Lung (tissue), 11 donors: ENCODE measurements at regions not wholly inside any gene's neighbourhood (a gene's known extent, or its start where the extent isn't known, plus 50 kb on each side); places are given as distances from the start of the nearest gene placed in this dataset.
"Not testable (repeated sequence)": the region's sequence is repeated elsewhere in the genome, so short reads cannot be mapped to it uniquely, and the experiment has no call there.

Experiments used
- ATAC-seq: fragments of 200-7000 bp; cut with Tn5 transposase; one replicate; pipeline ENCODE4 v1.9.1; 2020; ENCODE audit warnings: moderate number of reproducible peaks; ENCODE audit not compliant: insufficient read depth, low FRiP score
- DNase-seq, 3 donors: peaks; one replicate each; pipeline ENCODE4 v3.0.0-alpha.2; 2013 to 2017
- H3K27ac ChIP-seq, 2 donors: one replicate each; pipeline ENCODE4 v1.5.1; 2013; ENCODE audit warnings: mild to moderate bottlenecking in 2 of 2, moderate library complexity in 2 of 2, control low read depth in 1 of 2, inconsistent platforms in 1 of 2, low read depth in 1 of 2, low read length in 1 of 2
- H3K27me3 ChIP-seq, 3 donors: one replicate each; pipeline ENCODE4 v1.5.1; 2013; ENCODE audit warnings: low read length in 2 of 3; ENCODE audit not compliant: control insufficient read depth in 3 of 3, insufficient read depth in 3 of 3
- H3K36me3 ChIP-seq, 4 donors: one replicate each; pipeline ENCODE4 v1.5.1; 2013; ENCODE audit warnings: low read length in 4 of 4, mild to moderate bottlenecking in 1 of 4, moderate library complexity in 1 of 4; ENCODE audit not compliant: control insufficient read depth in 4 of 4, insufficient read depth in 4 of 4
- H3K4me1 ChIP-seq, 5 donors: one replicate each; pipeline ENCODE4 v1.5.1; 2013; ENCODE audit warnings: low read length in 5 of 5, mild to moderate bottlenecking in 2 of 5, moderate library complexity in 1 of 5; ENCODE audit not compliant: control insufficient read depth in 5 of 5, insufficient read depth in 5 of 5
- H3K4me3 ChIP-seq: one replicate; pipeline ENCODE4 v1.5.1; 2013; ENCODE audit warnings: mild to moderate bottlenecking, control low read depth, moderate library complexity
- H3K9ac ChIP-seq, 2 donors: one replicate each; pipeline ENCODE4 v1.5.1; 2013; ENCODE audit warnings: low read length in 2 of 2, control low read depth in 1 of 2; ENCODE audit not compliant: insufficient read depth in 1 of 2
- H3K9me3 ChIP-seq, 4 donors: one replicate each; pipeline ENCODE4 v1.5.1; 2013; ENCODE audit warnings: low read length in 3 of 4, mild to moderate bottlenecking in 1 of 4, moderate library complexity in 1 of 4; ENCODE audit not compliant: control insufficient read depth in 4 of 4, insufficient read depth in 3 of 4
- WGBS, 2 donors: extraction: QIAGEN DNeasy Blood & Tissue Kit; methylation state at CpG; one replicate each; pipeline ENCODE4 v1.1.7; 2013; 5-methylcytosine and 5-hydroxymethylcytosine counted together
- TF ChIP-seq, protein P1 (sequence below): IDR thresholded peaks from 2 replicates; pipeline ENCODE4 v1.5.1; 2012; ENCODE audit warnings: mild to moderate bottlenecking; ENCODE audit errors: control extremely low read depth, extremely low read depth
- donor health status: control.
- donor health status: control.
- donor health status: Bipolar disorder and iron deficiency.
- donor health status: healthy.
- donor health status: DM: yes; HTN: yes; CAD: no.

DNA sequence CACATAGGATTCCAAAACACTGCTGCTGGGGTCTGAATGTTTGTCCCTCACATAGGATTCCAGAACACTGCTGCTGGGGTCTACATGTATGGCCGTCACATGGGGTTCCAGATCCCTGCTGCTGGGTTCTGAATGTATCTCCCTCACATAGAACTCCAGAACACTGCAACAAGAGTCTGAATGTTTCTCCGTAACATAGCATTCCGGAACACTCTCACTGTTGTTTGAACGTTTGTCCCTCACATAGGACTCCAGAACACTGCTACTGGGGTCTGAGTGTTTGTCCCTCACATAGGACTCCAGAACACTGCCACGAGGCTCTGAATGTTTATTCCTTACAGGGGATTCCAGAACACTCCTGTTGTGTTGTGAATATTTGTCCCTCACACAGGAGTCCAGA lies 216.8 kb downstream of the FOXD4L6 start:
- no peak for ATAC-seq
- Histone ChIP-seq H3K4me3 (no peak overlapping the region), H3K36me3 (no peaks in the 10 kb centered on the region), H3K27ac (no peak overlapping the region), H3K9ac (no peak overlapping the region), H3K27me3 (no peaks in the 10 kb centered on the region), H3K9me3 (peaks cover 66 to 96% (median 79%) of the 10 kb centered on the region in 4 donors), H3K4me1 (no peaks in the 10 kb centered on the region)
- TF ChIP-seq, protein P1, sequence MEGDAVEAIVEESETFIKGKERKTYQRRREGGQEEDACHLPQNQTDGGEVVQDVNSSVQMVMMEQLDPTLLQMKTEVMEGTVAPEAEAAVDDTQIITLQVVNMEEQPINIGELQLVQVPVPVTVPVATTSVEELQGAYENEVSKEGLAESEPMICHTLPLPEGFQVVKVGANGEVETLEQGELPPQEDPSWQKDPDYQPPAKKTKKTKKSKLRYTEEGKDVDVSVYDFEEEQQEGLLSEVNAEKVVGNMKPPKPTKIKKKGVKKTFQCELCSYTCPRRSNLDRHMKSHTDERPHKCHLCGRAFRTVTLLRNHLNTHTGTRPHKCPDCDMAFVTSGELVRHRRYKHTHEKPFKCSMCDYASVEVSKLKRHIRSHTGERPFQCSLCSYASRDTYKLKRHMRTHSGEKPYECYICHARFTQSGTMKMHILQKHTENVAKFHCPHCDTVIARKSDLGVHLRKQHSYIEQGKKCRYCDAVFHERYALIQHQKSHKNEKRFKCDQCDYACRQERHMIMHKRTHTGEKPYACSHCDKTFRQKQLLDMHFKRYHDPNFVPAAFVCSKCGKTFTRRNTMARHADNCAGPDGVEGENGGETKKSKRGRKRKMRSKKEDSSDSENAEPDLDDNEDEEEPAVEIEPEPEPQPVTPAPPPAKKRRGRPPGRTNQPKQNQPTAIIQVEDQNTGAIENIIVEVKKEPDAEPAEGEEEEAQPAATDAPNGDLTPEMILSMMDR: no peak
- WGBS, 2 donors: 76 to 78% methylated on average over 5 of the region's 5 CpGs
- no peak for DNase-seq

DNA sequence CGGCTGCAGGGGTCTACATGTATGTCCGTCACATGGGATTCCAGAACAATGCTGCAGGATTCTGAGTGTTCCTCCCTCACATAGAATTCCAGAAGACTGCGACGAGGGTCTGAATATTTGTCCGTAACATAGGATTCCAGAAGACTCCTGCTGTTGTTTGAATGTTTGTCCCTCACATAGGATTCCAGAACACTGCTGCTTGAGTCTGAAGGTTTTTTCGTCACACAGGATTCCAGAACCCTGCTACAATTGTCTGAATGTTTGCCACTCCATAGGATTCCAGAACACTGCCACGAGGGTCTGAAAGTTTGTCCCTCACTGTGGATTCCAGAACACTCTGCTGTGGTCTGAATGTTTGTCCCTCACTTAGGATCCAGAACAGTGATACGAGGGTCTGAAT lies 217.5 kb downstream of the FOXD4L6 start:
- ATAC-seq: not testable (repeated sequence)
- peaks cover 65 to 96% (median 77%) of the 10 kb centered on the region in 4 donors for H3K9me3 ChIP-seq
- WGBS, 2 donors: 78 to 87% methylated on average over 8 of the region's 8 CpGs

DNA sequence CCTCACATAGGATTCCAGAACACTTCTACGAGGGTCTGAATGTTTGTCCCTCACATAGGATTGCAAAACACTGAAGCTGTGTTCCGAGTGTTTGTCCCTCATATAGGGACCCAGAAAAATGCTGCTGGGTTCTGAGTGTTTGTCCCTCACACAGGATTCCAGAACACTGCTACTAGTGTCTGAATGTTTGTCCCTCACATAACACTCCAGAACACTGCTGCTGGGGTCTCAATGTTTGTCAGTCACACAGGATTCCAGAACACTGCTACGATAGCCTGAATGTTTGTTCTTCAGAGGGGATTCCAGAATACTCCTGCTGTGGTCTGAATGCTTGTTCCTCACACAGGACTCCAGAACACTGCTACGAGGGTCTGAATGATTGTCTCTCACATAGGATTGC lies 218.7 kb downstream of the FOXD4L6 start:
- Histone ChIP-seq H3K27me3 (no peaks in the 10 kb centered on the region), H3K27ac (no peak overlapping the region), H3K4me1 (no peaks in the 10 kb centered on the region), H3K9me3 (peaks cover 62 to 94% (median 80%) of the 10 kb centered on the region in 4 donors), H3K36me3 (no peaks in the 10 kb centered on the region), H3K4me3 (no peak overlapping the region), H3K9ac (no peak overlapping the region)
- DNase-seq: no peak
- no peak for ATAC-seq
- TF ChIP-seq, protein P1: no peak
- WGBS, 2 donors: 85% methylated on average over 4 of the region's 4 CpGs

More for the DNA sequence above, 217.5 kb downstream of the FOXD4L6 start:
- H3K27me3 ChIP-seq, H3K4me1 ChIP-seq, H3K4me3 ChIP-seq, DNase-seq, H3K36me3 ChIP-seq, H3K27ac ChIP-seq, H3K9ac ChIP-seq: not testable (repeated sequence)

DNA sequence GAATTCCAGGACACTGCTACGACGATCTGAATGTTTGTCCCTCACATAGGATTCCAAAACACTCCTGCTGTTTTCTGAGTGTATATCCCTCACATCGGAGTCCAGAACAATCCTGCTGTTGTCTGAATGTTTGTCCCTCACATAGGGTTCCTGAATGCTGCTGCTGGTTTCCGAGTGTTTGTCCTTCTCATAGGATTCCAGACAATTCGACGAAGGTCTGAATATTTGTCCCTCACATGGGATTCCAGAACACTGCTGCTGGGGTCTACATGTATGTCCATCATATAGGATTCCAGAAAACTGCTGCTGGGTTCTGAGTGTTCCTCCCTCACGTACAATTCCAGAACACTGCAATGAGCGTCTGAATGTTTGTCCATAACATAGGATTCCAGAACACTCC lies 219.4 kb downstream of the FOXD4L6 start:
- not testable (repeated sequence) for H3K27me3 ChIP-seq, H3K36me3 ChIP-seq, H3K4me1 ChIP-seq, H3K4me3 ChIP-seq, H3K27ac ChIP-seq, DNase-seq, H3K9ac ChIP-seq, ATAC-seq
- peaks cover 55 to 92% (median 76%) of the 10 kb centered on the region in 4 donors for H3K9me3 ChIP-seq
- 84 to 85% methylated on average over 8 of the region's 8 CpGs for WGBS, 2 donors
